Gastrocnemius medialis (tissue), 4 donors: ENCODE measurements at regions not wholly inside any gene's neighbourhood (a gene's known extent, or its start where the extent isn't known, plus 50 kb on each side); places are given as distances from the start of the nearest gene placed in this dataset.

Source experiments
- CTCF ChIP-seq, 5 experiments: fragments of 450-650 bp in 3 of 5; fragments of 200-600 bp in 2 of 5; sonication (generic) in 2 of 5; IDR thresholded peaks in 4 of 5; conservative IDR thresholded peaks in 1 of 5; 1 replicate in 4 of 5; 2 replicates in 1 of 5; pipeline ENCODE4 v1.5.1; 2016 to 2019; ENCODE audit warnings: antibody characterized with exemption in 5 of 5, mild to moderate bottlenecking in 3 of 5, moderate library complexity in 3 of 5
- POLR2A ChIP-seq, 2 donors: fragments of 450-650 bp; IDR thresholded peaks; one replicate each; pipeline ENCODE4 v1.6.1; 2017; ENCODE audit warnings: antibody characterized with exemption in 2 of 2, mild to moderate bottlenecking in 2 of 2, moderate library complexity in 2 of 2

GRCh38 chr1:34324879-34325440 is 148.3 kb downstream of the C1orf94 start:
- TF ChIP-seq CTCF (IDR thresholded peaks at IDR 0.05 in 4 of 5, conservative IDR thresholded peaks at IDR 0.05 in 1 of 5) (no peak), POLR2A (IDR thresholded peaks at IDR 0.05) (no peak)
